Fibroblast of the conjunctiva (primary cell): ENCODE measurements at regions not wholly inside any gene's neighbourhood (a gene's known extent, or its start where the extent isn't known, plus 50 kb on each side); places are given as distances from the start of the nearest gene placed in this dataset.

Source experiments
- DNase-seq: peaks from one replicate; pipeline ENCODE4 v3.0.0-alpha.2; 2010; ENCODE audit warnings: low read depth

DNA sequence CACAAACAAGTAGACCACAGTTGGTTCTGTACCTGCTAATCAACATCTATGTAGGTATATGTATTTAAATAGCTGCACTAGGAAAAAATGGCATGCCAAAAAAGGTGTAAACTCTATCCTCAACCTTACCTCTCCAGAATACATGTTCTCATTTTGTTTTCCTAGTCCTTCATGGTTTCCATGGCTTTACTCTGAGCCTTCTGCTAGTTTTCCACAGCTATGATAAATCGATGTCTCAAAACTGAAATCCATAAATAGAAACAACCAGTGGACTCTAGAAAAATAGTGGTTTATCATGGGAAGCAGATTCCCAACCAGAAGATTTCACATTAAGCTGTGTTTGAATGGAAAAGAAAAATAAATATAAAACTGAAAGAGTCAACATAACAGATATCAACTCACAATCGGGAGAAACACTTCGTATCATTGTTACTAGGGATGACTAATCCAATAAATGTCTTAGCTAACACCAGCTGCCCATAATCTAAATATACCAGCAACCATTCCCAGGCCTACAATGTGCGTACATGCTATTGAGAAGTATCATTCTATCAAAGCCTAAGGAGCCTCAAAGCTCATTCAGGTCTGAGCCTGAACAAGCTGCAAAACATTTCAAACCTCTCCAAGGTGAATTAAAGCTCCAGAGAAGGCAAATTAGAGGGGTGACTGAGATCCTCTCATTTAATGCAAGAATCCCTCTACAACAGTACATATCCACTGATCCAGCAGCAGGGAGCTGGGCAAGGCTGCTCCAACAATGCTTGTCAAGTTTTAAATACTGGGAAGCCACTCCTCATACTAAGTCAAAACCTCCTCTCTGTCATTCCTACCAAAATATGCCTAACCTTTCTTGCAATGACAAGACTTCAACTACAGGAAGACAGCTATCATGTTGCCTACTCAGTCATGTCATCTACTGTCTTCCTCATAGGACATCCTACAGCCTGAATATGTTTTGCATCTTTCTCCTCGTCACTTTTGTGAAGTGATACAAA, 90.2 kb downstream of the KCTD12 start:
- no peak for DNase-seq

DNA sequence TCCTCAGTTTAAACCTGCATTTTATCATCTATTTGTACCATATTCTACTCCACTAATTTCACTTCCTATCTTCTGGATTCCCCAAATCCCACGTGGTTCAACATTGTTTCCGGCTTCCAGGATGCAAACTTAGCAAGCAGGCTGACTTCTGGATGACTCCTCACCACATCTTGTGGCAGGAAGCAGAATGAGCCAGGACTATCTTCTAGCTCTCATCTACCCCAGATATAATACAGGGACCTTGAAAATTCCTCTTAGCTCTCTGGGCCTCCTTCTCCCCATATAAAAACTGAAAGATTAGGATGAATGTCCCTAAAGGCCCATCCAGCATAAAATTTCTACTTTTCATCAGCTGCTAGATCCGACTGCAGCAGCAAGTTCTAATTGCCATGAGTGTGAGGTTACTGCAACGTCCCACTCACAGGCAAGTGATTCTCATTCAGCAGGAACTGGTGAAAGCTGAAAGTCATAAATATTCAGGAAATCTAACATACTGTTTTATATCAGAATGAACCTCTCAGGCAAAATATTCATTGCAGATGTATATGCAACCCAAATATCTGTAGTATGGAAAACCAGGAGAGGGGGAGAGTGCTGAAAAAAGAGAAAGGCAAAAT, 93.4 kb downstream of the KCTD12 start:
- DNase-seq, result peak; percentile 17

DNA sequence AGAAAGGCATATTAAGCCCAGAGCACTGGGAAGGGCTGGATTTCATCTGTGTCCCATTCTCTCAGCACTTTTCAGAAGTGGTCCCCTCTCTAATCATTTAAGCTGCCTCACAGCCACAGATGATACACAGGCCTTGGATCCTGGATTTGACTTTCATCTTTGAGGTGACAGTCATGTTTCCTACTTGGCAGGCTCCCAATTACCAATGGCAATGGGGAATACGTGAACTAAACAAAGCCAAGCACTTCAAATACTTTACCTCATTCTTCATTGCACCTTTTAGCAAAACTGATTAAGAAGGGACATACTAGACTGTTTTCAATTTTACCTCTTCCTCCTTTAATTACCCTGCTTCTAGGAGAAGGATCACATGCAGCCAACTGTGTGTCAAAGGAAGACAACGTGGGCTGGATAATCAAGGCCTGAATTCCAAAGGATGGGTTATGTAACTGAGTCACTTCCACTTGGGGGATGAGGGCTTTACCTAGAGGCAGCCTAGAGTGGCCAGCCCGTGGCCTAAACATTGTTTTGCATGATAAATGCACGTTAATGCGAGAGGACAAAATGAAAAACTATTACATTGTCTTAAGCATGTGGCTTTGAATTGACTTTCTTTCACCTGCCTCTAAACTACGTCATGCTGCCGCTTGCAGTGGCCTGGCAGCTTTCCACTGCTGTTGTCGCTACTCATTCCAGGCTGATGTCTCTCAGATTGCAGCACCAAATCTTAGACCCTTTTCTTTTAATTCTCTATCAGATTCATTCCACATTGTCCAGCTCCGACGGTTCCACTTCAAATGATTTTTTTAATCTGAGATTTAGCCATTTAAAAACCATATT, 95.0 kb downstream of the KCTD12 start:
- no peak for DNase-seq

DNA sequence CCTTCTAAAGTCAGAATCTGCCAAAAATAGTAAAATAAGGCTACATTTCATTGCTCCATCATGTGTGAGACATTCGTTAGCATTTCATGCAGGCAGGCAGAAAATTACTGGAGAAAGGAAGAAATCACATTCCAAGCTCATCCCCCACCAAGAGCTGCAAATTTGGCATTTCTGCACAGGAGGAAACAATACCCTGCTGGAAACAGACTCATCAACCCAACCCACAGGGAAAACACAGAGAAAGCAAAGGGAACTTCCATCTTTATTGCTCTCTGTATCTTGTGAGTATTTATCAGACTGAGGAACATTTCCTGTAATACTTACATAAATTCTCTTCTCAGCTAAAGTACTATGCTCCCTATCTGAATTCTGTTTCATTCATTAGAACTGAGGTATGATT, 95.7 kb downstream of the KCTD12 start:
- DNase-seq, result no peak

DNA sequence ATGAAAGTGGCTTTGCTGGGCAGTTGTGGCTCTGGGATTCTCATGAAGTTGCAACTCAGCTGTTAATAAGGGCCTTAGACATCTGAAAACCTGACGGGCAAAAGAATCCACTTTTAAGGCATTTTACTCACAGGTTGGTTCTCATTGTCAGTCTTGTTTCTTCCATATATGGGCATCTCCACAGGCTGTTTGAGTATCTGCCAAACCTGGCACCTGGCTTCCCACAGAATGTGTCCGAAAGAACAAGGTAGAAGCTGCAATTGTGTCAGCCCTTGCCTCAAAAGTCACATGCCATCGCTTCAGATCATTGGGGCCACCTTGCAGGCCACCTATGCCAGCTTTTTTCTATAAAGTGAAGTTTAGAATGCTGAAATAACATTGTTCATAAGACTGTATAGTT, 102.4 kb downstream of the KCTD12 start:
- DNase-seq, result no peak

DNA sequence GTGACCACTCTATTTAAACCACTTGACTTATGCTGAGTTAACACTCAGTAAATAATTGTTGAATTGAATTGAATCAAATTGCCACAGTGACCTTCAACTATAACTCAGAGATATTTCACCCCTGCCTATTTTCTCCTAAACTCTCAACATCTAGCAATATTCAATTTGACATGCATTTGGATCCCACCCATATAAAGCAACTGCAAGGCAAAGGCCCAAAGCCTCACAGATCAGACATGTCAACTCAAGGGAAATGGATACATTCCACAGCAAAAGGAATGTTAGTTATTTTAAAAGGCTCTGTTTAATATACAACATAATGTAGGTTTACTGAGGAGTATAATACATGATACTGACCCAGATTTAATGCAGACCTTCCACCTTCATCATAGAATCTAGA, 107.4 kb downstream of the KCTD12 start:
- DNase-seq, result no peak

DNA sequence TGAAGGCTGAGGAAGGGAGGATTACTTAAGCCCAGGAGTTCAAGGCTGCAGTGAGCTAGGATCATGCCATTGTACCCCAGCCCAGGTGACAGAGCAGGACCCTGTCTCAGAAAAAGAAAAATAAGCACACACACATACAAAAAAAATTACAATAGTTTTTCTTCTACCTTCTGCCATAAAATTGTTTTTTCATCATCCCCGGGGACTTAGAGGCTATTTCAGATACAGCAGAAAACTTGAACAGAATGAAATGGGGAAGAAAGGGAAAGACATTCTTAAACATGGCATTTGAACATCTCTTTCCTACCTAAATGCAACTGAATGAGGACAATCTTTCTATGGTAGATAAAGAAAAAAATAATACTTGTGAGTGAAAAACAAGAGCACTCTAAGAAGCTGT, 109.1 kb downstream of the KCTD12 start:
- no peak for DNase-seq

DNA sequence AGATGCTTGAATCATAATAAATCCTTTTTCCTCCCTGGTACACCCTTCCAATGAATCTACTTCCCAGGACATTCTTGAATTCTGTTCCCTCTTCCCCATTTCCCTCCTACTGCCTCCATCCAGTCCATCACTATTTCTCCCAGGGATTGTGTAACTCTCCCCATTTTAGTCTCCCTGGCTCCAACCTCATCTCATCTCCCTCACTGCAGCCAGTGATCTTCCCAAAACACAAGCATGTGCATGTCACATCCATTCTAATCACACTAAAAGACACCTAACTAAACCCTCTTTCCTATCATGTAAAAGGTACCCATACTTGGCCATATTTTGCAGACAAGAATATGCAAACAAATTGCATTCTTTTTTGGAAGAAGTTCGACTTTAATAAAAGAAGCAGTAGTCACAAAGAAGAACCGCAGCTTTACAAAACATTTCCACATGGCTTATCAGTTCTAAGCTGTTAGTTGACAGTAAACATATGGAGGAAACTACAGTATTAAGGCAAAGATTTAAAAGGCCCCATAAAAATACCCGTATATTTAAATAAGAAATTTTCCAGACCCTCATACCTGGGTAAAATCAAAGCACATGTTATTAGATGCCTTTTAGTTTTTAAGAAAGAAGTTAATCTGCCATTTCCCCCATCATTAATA, 111.0 kb downstream of the KCTD12 start:
- DNase-seq, result no peak

DNA sequence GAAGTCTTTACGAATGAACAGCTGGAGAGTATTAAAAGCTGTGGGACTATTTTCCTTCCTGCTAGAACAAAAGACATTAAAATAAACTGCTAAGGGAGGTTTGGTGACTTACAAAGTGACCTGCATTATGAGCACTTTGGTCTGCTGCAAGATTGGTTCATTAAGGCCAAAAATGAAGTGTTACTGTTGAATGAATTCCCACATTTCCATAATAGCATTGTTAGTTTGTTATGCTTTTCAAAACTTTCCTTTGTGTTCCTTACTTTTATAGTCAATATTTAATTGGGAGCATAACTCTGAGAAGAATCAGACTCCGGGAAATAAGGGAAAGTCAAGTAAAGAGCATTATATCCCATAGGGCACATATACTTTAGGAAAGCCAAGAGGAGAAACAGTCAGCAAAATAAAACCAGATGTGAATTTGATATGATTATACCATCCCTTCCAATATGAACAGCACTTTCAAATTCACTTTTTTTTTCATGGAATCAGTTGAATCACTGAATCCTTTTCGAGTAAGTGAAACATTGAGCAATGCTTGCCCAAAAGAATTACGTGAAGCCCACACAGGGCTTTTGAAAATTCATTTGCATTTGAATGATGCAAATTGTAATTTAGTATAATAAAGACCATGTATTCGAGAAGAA, 112.6 kb downstream of the KCTD12 start:
- peak; percentile 29 for DNase-seq

DNA sequence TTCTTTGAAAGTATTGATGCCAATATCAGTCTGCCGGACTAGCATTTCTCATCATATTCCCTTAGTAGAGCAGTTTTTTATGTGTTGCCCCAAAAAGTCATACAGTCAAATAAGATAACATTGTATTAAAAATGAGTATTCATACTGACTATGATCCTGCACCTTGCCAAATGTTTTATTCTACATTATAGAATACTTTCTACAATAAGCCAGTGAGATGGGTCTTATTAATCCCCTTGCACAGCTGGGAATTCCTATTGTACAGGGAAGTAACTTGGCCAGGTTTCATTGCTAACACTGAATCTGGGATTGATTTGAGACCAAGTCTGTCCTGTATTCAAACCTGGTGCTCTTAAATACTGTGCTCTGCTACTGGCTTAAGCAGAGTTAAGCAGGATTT, 114.0 kb downstream of the KCTD12 start:
- no peak for DNase-seq

DNA sequence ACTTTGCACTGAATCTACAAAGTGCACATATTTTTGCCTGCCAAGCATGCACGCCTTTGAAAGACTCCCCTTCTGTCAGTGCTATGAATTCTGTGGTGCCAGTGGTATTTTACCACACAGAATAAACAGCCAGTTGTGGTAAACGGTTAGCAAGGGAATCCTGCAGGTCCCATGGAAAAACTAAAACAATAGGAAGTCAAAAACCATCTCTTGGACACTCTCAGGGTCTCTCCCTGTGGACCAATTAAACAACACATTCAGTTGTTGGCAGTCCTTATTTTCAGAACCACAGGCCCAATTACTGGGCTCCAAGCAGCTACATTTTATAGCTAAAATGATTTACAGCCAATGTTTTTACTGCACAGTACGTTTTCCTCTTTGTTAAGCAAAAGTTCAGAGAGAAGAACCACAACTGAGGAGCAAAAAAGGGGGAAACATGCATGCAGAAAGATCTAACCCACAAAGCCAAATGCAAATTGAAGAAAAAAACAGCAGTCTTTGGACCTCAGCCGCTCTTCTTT, 116.9 kb downstream of the KCTD12 start:
- DNase-seq, result no peak

DNA sequence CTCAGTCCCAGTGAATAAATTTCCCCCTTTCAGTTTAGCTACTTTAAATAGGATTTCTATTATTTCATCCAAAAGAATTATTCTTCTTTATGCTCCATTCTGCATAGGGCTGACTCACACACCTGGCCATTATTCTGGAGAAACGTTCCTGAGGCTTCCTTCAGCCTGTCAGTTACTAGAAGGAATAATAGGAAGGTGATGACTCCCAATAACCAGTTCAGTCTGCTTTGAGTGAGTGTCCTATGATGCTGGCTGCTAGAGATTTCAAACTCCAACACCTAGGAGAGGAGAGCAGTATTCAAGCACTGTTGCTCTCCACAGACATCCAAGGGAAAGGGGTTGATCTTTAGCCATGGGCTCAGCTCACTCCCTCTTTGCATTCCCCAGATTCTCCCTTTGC, 117.8 kb downstream of the KCTD12 start:
- DNase-seq, result no peak

DNA sequence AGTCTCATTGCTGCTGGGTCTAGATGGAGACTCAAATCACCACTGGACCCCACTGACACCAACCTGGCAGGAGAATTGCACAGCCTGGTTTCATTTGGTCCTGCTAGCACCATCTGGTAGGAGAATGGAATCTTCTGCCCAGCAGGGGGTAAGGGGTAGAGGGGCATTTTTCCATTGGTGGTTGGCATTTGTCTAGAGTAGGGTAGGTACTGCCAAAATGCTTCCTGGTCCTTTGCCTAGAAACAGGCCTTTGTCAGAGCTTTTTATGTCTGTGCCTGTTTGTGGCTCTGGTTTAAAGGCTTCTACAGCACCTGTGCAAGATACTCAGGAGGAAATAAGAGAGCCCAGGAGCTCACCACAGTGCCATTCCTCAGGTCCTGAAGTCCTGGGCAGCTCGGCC, 121.3 kb downstream of the KCTD12 start:
- DNase-seq, result no peak

DNA sequence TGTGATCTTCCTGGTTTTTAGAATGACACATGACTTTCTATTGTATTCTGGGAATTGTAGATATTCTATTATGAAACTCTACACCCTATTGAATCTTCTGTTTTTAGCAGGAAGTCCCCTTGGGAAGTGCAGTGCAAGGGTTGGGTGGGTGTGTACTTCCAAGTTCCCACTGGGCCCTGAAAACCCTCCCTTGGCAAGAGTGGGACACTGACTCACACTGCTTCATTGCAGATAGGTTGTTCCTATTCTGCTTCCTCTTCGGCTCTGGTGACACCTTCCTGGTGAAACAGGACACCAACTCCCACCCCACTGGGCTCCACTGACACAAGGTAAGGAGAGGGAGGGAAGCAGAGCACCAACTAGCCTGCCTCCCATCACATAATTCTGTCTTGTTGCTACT, 121.8 kb downstream of the KCTD12 start:
- peak; percentile 63 for DNase-seq

DNA sequence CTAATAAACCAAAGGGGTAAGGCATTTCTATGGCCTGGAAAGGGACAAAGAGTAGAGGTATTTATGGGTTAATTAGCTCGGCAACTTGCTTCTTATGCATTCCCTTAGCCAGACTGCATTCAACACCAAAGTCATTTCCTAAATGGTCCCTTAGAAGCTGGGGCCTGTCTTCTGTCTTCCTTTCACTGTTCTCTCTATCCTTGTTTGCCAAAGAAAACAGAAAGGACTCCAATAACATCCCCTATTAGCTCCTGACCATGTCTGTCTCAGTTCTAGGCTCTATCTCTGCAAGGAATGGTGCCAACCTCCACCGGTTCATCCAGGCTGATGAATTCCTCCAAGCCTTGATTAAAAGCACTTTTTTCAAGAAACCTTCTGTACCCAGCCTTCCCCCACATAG, 123.5 kb downstream of the KCTD12 start:
- DNase-seq, result no peak

DNA sequence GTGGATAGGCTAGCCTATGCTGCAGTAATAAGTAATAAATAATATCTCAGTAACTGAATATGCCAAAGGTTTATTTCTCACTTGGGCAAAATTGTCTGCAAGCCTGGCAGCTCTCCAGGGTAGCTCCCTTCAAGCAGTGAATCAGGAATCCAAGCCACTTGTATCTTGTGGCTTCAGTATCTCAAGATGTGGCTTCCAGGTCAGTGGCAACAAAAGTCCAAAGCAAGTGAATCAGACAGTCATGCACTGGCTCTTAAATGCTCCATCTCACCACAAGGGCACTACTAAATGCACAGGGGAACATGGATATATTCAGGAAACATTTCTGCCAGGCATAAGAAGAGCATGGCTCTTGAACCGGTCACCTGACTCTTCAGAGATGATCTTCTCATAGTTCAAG, 126.3 kb downstream of the KCTD12 start:
- no peak for DNase-seq

DNA sequence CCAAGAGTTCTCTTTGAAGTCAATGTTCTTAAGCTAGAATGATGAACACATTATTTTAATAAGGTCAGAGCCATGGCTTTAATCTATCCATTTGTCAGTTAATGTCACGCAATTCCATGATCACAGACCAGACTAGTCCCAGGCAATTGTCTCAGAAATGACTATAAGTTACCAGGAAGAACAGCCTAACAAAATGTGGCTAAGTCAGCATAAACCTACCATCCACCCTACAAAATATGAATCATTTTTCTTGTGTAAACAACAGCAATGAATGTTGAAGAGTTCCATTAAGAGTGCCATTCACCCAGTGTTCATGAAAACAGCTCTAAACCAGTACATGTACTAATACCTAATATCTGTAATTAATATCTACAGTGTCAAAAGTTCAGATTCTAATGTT, 127.5 kb downstream of the KCTD12 start:
- no peak for DNase-seq

DNA sequence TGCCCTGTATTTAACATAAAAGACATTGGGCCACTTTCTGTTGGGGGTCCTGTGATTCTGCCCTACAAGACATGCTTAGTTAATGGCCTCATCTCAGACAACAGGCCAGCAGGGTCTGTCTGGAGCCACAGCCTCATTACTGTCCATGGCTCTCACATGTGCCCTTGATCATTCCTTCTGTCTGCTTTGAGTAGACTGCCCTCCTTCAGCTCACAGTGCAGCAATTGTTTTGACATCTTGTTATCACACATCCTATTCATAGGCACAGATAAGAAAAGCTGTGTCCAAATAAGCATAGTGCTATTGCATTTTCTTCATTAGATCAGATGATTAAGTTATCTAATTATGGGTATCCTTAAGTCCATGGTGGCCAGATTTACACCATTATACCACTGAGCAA, 127.9 kb downstream of the KCTD12 start:
- DNase-seq, result no peak

DNA sequence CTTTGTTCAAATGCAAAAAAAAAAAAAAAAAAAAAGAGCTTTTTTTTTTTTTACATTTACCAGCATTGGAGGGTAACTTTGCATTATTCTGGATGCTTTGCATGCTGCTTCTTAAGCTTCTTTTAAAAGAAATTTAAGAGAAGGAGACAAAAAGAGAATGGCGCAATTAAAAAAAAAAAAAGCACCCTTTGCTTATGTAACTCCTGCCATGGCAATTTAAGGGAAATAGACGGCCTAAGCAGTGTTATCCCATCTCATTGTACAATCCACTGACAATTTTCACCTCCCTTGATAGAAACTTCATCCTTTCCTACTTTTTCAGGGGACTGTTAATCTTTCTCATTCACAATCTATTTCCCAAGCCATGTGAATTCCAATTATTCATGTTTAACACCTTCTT, 129.8 kb downstream of the KCTD12 start:
- DNase-seq, result no peak

DNA sequence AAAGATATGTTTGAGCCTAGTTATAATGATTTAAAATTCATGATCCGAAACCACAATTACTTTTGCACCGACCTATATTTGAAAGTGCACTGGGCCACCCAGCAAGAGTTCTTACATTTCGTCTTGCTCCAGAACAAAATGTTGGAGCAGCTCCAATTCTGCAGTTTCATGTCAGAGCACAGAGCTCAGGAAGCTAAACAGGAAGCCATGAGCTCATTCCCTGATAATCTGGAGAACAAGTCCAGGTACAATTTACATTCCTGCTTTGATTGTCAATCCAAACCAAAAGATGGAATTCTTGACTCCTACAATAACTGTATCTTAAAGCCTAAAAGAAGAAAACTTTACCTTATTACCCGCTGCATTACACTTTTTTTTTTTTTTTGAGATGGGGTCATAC, 131.8 kb downstream of the KCTD12 start:
- DNase-seq, result peak; percentile 22

DNA sequence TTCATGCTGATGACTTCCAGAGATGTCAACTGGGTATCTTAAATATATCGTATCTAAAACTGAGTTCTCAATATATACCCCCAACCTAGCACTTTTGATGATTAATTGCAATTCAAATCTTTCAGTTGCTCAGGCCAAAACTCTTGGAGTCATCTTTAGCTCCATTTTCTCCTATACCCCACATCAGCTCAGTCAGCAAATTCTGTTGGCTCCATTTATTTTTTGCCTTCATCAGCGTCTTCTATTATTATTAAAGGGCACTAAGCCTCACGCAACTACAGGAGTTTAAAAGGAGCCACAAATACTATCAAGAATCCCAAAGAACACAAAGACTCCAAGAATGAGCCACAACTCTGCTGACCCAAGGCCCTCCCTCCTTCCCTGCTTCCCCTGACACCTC, 134.9 kb downstream of the KCTD12 start:
- no peak for DNase-seq
